Right lobe of liver (tissue), 4 donors: ENCODE measurements at regions not wholly inside any gene's neighbourhood (a gene's known extent, or its start where the extent isn't known, plus 50 kb on each side); places are given as distances from the start of the nearest gene placed in this dataset.

Experiments
- CTCF ChIP-seq, 4 donors: fragments of 200-600 bp in 3 of 4; fragments of 450-650 bp in 1 of 4; IDR thresholded peaks; one replicate each; pipeline versions ENCODE4 v1.5.1 to v1.8.0; 2016 to 2022; ENCODE audit warnings: antibody characterized with exemption in 4 of 4, mild to moderate bottlenecking in 2 of 4
- POLR2A ChIP-seq: fragments of 450-650 bp; IDR thresholded peaks from one replicate; pipeline ENCODE4 v1.6.1; 2017; ENCODE audit warnings: antibody characterized with exemption, mild to moderate bottlenecking
- donor health status: DM: no; HTN: no; CAD: no.
- donor health status: DM: no; HTN: no; CAD: no.
- donor health status: DM: no; HTN: yes; CAD: no.

DNA sequence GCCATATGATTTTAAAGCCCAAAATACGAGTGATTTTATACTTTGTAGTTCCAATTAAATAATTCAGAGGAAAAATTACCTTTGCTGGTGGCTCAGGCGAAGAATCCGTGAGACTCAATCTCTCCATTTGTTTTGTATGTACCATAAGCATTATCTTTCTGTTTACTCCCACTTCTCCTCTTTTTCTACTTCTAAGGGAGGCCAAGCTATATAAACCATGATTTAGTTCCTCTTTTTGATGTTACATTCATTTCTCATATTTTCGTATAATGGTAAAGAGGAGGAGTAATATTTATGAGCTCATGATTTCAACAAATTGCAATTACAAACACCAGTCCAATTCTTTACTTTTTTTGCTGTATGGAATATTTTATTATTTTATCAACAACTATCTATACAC, 50.6 kb upstream of the TES start:
- TF ChIP-seq CTCF (IDR thresholded peaks at IDR 0.05): no peak
- no peak for TF ChIP-seq POLR2A
